ENCODE measurements at regions not wholly inside any gene's neighbourhood (a gene's known extent, or its start where the extent isn't known, plus 50 kb on each side); places are given as distances from the start of the nearest gene placed in this dataset.
"Not testable (repeated sequence)": the region's sequence is repeated elsewhere in the genome, so short reads cannot be mapped to it uniquely, and the experiment has no call there.

GRCh38 chr5:2832394-2832793 lies 80.9 kb upstream of the IRX2 start:
- TF ChIP-seq ZNF384 (IDR thresholded peaks at IDR 0.05) = no peak
- no peak for TF ChIP-seq LEF1 (IDR thresholded peaks at IDR 0.05; ENCODE audit: borderline replicate concordance)
- no peak for TF ChIP-seq FOXM1 (IDR thresholded peaks at IDR 0.05; ENCODE audit: borderline replicate concordance)
- TF ChIP-seq ELF4 (IDR thresholded peaks at IDR 0.05) = no peak
- TF ChIP-seq, protein P1, sequence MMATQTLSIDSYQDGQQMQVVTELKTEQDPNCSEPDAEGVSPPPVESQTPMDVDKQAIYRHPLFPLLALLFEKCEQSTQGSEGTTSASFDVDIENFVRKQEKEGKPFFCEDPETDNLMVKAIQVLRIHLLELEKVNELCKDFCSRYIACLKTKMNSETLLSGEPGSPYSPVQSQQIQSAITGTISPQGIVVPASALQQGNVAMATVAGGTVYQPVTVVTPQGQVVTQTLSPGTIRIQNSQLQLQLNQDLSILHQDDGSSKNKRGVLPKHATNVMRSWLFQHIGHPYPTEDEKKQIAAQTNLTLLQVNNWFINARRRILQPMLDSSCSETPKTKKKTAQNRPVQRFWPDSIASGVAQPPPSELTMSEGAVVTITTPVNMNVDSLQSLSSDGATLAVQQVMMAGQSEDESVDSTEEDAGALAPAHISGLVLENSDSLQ (IDR thresholded peaks at IDR 0.05) = no peak
- no peak for TF ChIP-seq ARNT (IDR thresholded peaks at IDR 0.05)
- TF ChIP-seq BHLHE40 (IDR thresholded peaks at IDR 0.05; ENCODE audit: borderline replicate concordance) = no peak
- TF ChIP-seq HDGF (IDR thresholded peaks at IDR 0.05; ENCODE audit: borderline replicate concordance) = no peak
- TF ChIP-seq TARDBP (IDR thresholded peaks at IDR 0.05) = no peak
- TF ChIP-seq FOXA1 (IDR thresholded peaks at IDR 0.05) = no peak
- TF ChIP-seq SP1 (IDR thresholded peaks at IDR 0.05) = no peak
- no peak for TF ChIP-seq L3MBTL2 (conservative IDR thresholded peaks at IDR 0.05)
- TF ChIP-seq NFRKB (IDR thresholded peaks at IDR 0.05) = no peak
- TF ChIP-seq CTBP1 (IDR thresholded peaks at IDR 0.05; ENCODE audit: borderline replicate concordance) = no peak
- TF ChIP-seq FOXK2 (IDR thresholded peaks at IDR 0.05) = no peak
- no peak for TF ChIP-seq SUZ12 (IDR thresholded peaks at IDR 0.05)
- DNase-seq (ENCODE audit: extremely low spot score) = no peak
- ChIA-PET CTCF (no interaction called here), POLR2A (no interaction called here)

DNA sequence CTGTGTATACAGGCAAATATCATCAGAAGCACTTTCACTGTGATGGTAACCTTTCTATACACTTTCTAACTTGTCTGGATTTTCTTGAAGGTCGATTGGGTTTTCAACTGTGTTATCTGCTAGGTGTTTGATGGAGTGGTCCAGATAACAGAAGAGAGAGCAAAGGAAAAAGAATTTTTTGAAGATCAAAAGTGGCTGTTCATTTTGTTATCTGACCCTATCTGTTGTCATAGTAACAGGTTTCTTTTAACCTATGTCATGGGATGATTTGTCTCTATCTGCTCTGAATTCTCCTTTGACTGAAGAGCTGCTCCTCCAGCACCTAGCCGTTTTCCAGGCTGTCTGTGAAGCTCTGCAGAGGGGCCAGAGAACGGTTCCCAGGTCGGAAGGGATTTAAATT lies 77.8 kb upstream of the IRX2 start:
- DNase-seq (ENCODE audit: extremely low spot score) = no peak
- TF ChIP-seq SUZ12 (IDR thresholded peaks at IDR 0.05) (no peak), CTBP1 (IDR thresholded peaks at IDR 0.05; ENCODE audit: borderline replicate concordance) (no peak), LEF1 (IDR thresholded peaks at IDR 0.05; ENCODE audit: borderline replicate concordance) (no peak), ELF4 (IDR thresholded peaks at IDR 0.05) (no peak), TARDBP (IDR thresholded peaks at IDR 0.05) (no peak), FOXM1 (IDR thresholded peaks at IDR 0.05; ENCODE audit: borderline replicate concordance) (no peak), FOXA1 (IDR thresholded peaks at IDR 0.05) (no peak), ARNT (IDR thresholded peaks at IDR 0.05) (no peak), L3MBTL2 (conservative IDR thresholded peaks at IDR 0.05) (no peak)
- TF ChIP-seq, protein P1 (IDR thresholded peaks at IDR 0.05) = no peak
- POLR2A ChIA-PET = no interaction called here
- CTCF ChIA-PET = no interaction called here

- no peak for DNase-seq (ENCODE audit: extremely low spot score)
- POLR2A ChIA-PET = no interaction called here
- CTCF ChIA-PET = no interaction called here
- TF ChIP-seq LEF1 (IDR thresholded peaks at IDR 0.05; ENCODE audit: borderline replicate concordance) (no peak), L3MBTL2 (conservative IDR thresholded peaks at IDR 0.05) (no peak), ARNT (IDR thresholded peaks at IDR 0.05) (no peak), ELF4 (IDR thresholded peaks at IDR 0.05) (no peak), FOXA1 (IDR thresholded peaks at IDR 0.05) (no peak), HDGF (IDR thresholded peaks at IDR 0.05; ENCODE audit: borderline replicate concordance) (no peak), CTBP1 (IDR thresholded peaks at IDR 0.05; ENCODE audit: borderline replicate concordance) (no peak), SUZ12 (IDR thresholded peaks at IDR 0.05) (no peak), SP1 (IDR thresholded peaks at IDR 0.05) (no peak), ZNF384 (IDR thresholded peaks at IDR 0.05) (no peak), FOXM1 (IDR thresholded peaks at IDR 0.05; ENCODE audit: borderline replicate concordance) (no peak), TARDBP (IDR thresholded peaks at IDR 0.05) (no peak), BHLHE40 (IDR thresholded peaks at IDR 0.05; ENCODE audit: borderline replicate concordance) (no peak), FOXK2 (IDR thresholded peaks at IDR 0.05) (no peak), NFRKB (IDR thresholded peaks at IDR 0.05) (no peak)
- TF ChIP-seq, protein P1 (IDR thresholded peaks at IDR 0.05) = no peak
These were observed 67.5 kb upstream of the IRX2 start for GRCh38 chr5:2818936-2819335.

- ChIA-PET POLR2A (no interaction called here), CTCF (no interaction called here)
- TF ChIP-seq NFRKB (IDR thresholded peaks at IDR 0.05) (no peak), L3MBTL2 (conservative IDR thresholded peaks at IDR 0.05) (no peak), FOXM1 (IDR thresholded peaks at IDR 0.05; ENCODE audit: borderline replicate concordance) (no peak), FOXK2 (IDR thresholded peaks at IDR 0.05) (no peak), FOXA1 (IDR thresholded peaks at IDR 0.05) (no peak), LEF1 (IDR thresholded peaks at IDR 0.05; ENCODE audit: borderline replicate concordance) (no peak), HDGF (IDR thresholded peaks at IDR 0.05; ENCODE audit: borderline replicate concordance) (no peak), ARNT (IDR thresholded peaks at IDR 0.05) (no peak), CTBP1 (IDR thresholded peaks at IDR 0.05; ENCODE audit: borderline replicate concordance) (no peak), BHLHE40 (IDR thresholded peaks at IDR 0.05; ENCODE audit: borderline replicate concordance) (no peak), SUZ12 (IDR thresholded peaks at IDR 0.05) (no peak), ELF4 (IDR thresholded peaks at IDR 0.05) (no peak), SP1 (IDR thresholded peaks at IDR 0.05) (no peak), TARDBP (IDR thresholded peaks at IDR 0.05) (no peak)
- no peak for DNase-seq (ENCODE audit: extremely low spot score)
These were observed 65.6 kb upstream of the IRX2 start for GRCh38 chr5:2817031-2817603.

- ChIA-PET CTCF (no interaction called here), POLR2A (no interaction called here)
- TF ChIP-seq FOXM1 (IDR thresholded peaks at IDR 0.05; ENCODE audit: borderline replicate concordance) (no peak), ARNT (IDR thresholded peaks at IDR 0.05) (no peak), HDGF (IDR thresholded peaks at IDR 0.05; ENCODE audit: borderline replicate concordance) (no peak), SP1 (IDR thresholded peaks at IDR 0.05) (no peak), ELF4 (IDR thresholded peaks at IDR 0.05) (no peak), FOXK2 (IDR thresholded peaks at IDR 0.05) (no peak), LEF1 (IDR thresholded peaks at IDR 0.05; ENCODE audit: borderline replicate concordance) (no peak), FOXA1 (IDR thresholded peaks at IDR 0.05) (no peak), SUZ12 (IDR thresholded peaks at IDR 0.05) (no peak), L3MBTL2 (conservative IDR thresholded peaks at IDR 0.05) (no peak), ZNF384 (IDR thresholded peaks at IDR 0.05) (no peak)
- no peak for DNase-seq (ENCODE audit: extremely low spot score)
These were observed 62.2 kb upstream of the IRX2 start for GRCh38 chr5:2813678-2814077.

GRCh38 chr5:2810644-2811043 lies 59.2 kb upstream of the IRX2 start:
- CTCF ChIA-PET = no interaction called here
- no peak for TF ChIP-seq SUZ12 (IDR thresholded peaks at IDR 0.05)
- no peak for TF ChIP-seq CTBP1 (IDR thresholded peaks at IDR 0.05; ENCODE audit: borderline replicate concordance)
- no peak for TF ChIP-seq FOXM1 (IDR thresholded peaks at IDR 0.05; ENCODE audit: borderline replicate concordance)
- TF ChIP-seq SP1 (IDR thresholded peaks at IDR 0.05) = no peak
- no peak for TF ChIP-seq ZNF384 (IDR thresholded peaks at IDR 0.05)
- TF ChIP-seq HDGF (IDR thresholded peaks at IDR 0.05; ENCODE audit: borderline replicate concordance) = no peak
- TF ChIP-seq FOXK2 (IDR thresholded peaks at IDR 0.05) = no peak
- no peak for TF ChIP-seq NFRKB (IDR thresholded peaks at IDR 0.05)
- no peak for TF ChIP-seq LEF1 (IDR thresholded peaks at IDR 0.05; ENCODE audit: borderline replicate concordance)
- TF ChIP-seq, protein P1 (IDR thresholded peaks at IDR 0.05) = no peak
- TF ChIP-seq ELF4 (IDR thresholded peaks at IDR 0.05) = no peak
- DNase-seq (ENCODE audit: extremely low spot score) = no peak
- POLR2A ChIA-PET = no interaction called here

- POLR2A ChIA-PET; CTCF ChIA-PET; DNase-seq (ENCODE audit: extremely low spot score): not testable (repeated sequence)
These were observed 55.8 kb upstream of the IRX2 start for GRCh38 chr5:2807244-2807643.

Data from HEK293T (cell line).